Activated CD4-positive, alpha-beta T cell treated with anti-CD3 and anti-CD28 coated beads for 24 hours (primary cell): ENCODE measurements at regions not wholly inside any gene's neighbourhood (a gene's known extent, or its start where the extent isn't known, plus 50 kb on each side); places are given as distances from the start of the nearest gene placed in this dataset.

Source experiments
- DNase-seq, 2 donors: peaks; one replicate each; pipeline ENCODE4 v3.0.0-alpha.2; 2020; ENCODE audit warnings: low read depth in 2 of 2

- DNase-seq = no peak
Measured at GRCh38 chr2:199707593-199708185, 143.3 kb downstream of the FTCDNL1 start.

- no peak for DNase-seq
Measured at GRCh38 chr2:199705538-199705937, 145.5 kb downstream of the FTCDNL1 start.

- peak; percentile 7 to 11 for DNase-seq
Measured at GRCh38 chr2:199704358-199705238, 146.4 kb downstream of the FTCDNL1 start.

GRCh38 chr2:199703199-199703598 lies 147.8 kb downstream of the FTCDNL1 start:
- no peak for DNase-seq

- DNase-seq = no peak
Measured at GRCh38 chr2:199697469-199697868, 153.5 kb downstream of the FTCDNL1 start.

GRCh38 chr2:199696048-199696447 lies 154.9 kb downstream of the FTCDNL1 start:
- no peak for DNase-seq

GRCh38 chr2:199693861-199694260 lies 157.1 kb downstream of the FTCDNL1 start:
- DNase-seq = no peak

- no peak for DNase-seq
Measured at GRCh38 chr2:199692489-199692888, 158.5 kb downstream of the FTCDNL1 start.

- DNase-seq = no peak
Measured at GRCh38 chr2:199690225-199690624, 160.8 kb downstream of the FTCDNL1 start.

GRCh38 chr2:199685669-199686068 lies 165.3 kb downstream of the FTCDNL1 start:
- no peak for DNase-seq

- DNase-seq = no peak
Measured at GRCh38 chr2:199684832-199685231, 166.2 kb downstream of the FTCDNL1 start.

- DNase-seq = no peak
Measured at GRCh38 chr2:199684168-199684567, 166.8 kb downstream of the FTCDNL1 start.

GRCh38 chr2:199682001-199682400 lies 169.0 kb downstream of the FTCDNL1 start:
- no peak for DNase-seq

GRCh38 chr2:199680482-199680881 lies 170.5 kb downstream of the FTCDNL1 start:
- no peak for DNase-seq

- DNase-seq = no peak
Measured at GRCh38 chr2:199679883-199680282, 171.1 kb downstream of the FTCDNL1 start.

- DNase-seq = no peak
Measured at GRCh38 chr2:199677881-199678280, 173.1 kb downstream of the FTCDNL1 start.

GRCh38 chr2:199668645-199669044 lies 182.3 kb downstream of the FTCDNL1 start:
- no peak for DNase-seq

GRCh38 chr2:199663157-199663556 lies 187.8 kb downstream of the FTCDNL1 start:
- DNase-seq = no peak

GRCh38 chr2:199662255-199662654 lies 188.7 kb downstream of the FTCDNL1 start:
- no peak for DNase-seq

GRCh38 chr2:199660167-199660566 lies 190.8 kb downstream of the FTCDNL1 start:
- no peak for DNase-seq

GRCh38 chr2:199659207-199659606 lies 191.8 kb downstream of the FTCDNL1 start:
- no peak for DNase-seq

- DNase-seq = no peak
Measured at GRCh38 chr2:199646439-199646838, 188.7 kb upstream of the SATB2 start.

GRCh38 chr2:199631129-199631528 lies 173.4 kb upstream of the SATB2 start:
- no peak for DNase-seq
